ENCODE measurements at regions not wholly inside any gene's neighbourhood (a gene's known extent, or its start where the extent isn't known, plus 50 kb on each side); places are given as distances from the start of the nearest gene placed in this dataset.
A peak's percentile ranks its signal among the peaks of the same experiment; 100 is the strongest.

- Mint-ChIP-seq H3K4me3 (no peak overlapping the region), H3K4me1 (peaks cover 35 to 46% of the 10 kb centered on the region in 2 experiments), H3K27ac (peak overlapping the region in 1 of 3 experiments; percentile 64; a peak in 2 of 7 replicates), H3K36me3 (ENCODE audit: insufficient read depth in 1 of 3, low read depth in 3 of 3) (no peaks in the 10 kb centered on the region), H3K27me3 (ENCODE audit: low read depth) (peaks cover 24% of the 10 kb centered on the region), H3K9me3 (no peaks in the 10 kb centered on the region)
- Histone ChIP-seq H2BK20ac (ENCODE audit: low read depth, low read length, poor library complexity, severe bottlenecking) (no peak overlapping the region), H2BK5ac (ENCODE audit: insufficient read length, low read length) (no peak overlapping the region), H3K4me1 (ENCODE audit: insufficient read depth, low read length) (peaks cover 6% of the 10 kb centered on the region; the same call in 1 of the 2 replicates), H2BK15ac (ENCODE audit: low read depth, low read length) (no peak overlapping the region), H3K23ac (ENCODE audit: insufficient read length, low read depth, low read length) (no peak overlapping the region), H3K56ac (ENCODE audit: insufficient read length, low read depth, low read length) (no peak overlapping the region), H3K18ac (ENCODE audit: insufficient read length, low read depth, low read length) (no peak overlapping the region), H2BK120ac (ENCODE audit: low read depth, low read length, poor library complexity, severe bottlenecking) (no peak overlapping the region), H3K79me1 (ENCODE audit: insufficient read depth, low read depth, low read length, poor library complexity, severe bottlenecking) (no peaks in the 10 kb centered on the region), H3K4me2 (ENCODE audit: insufficient read depth, insufficient read length, low read length) (no peak overlapping the region), H3T11ph (ENCODE audit: low read length) (no peak overlapping the region), H4K20me1 (ENCODE audit: control insufficient read depth, insufficient read depth, insufficient read length) (no peaks in the 10 kb centered on the region), H2AK5ac (ENCODE audit: insufficient read length, low read length) (no peak overlapping the region), H3K23me2 (ENCODE audit: insufficient read length, low read depth, low read length, poor library complexity, severe bottlenecking) (no peaks in the 10 kb centered on the region), H3K9me3 (ENCODE audit: control insufficient read depth, low read depth, low read length) (no peaks in the 10 kb centered on the region), H2AFZ (ENCODE audit: low read length) (no peak overlapping the region), H3K4ac (ENCODE audit: low read depth, low read length) (no peak overlapping the region), H3K9ac (ENCODE audit: extremely low read depth, insufficient read length, low read length) (no peak overlapping the region), H4K5ac (ENCODE audit: insufficient read length, low read depth, low read length) (no peak overlapping the region), H3K14ac (ENCODE audit: insufficient read depth, low read length) (no peak overlapping the region), H3K79me2 (ENCODE audit: insufficient read depth, low read length) (no peaks in the 10 kb centered on the region), H2BK12ac (ENCODE audit: insufficient read length, low read depth, low read length) (no peak overlapping the region), H3K27ac (ENCODE audit: insufficient read length, low read depth, low read length) (no peak overlapping the region), H3K27me3 (ENCODE audit: insufficient read depth, low read length) (no peaks in the 10 kb centered on the region), H4K91ac (ENCODE audit: insufficient read length, low read depth, low read length) (no peak overlapping the region), H4K8ac (replicated peaks; ENCODE audit: insufficient read length, low read depth, low read length) (no peak overlapping the region)
- DNase-seq: no peak
- no peak for TF ChIP-seq CTCF (conservative IDR thresholded peaks at IDR 0.05)
- WGBS (ENCODE audit: extremely low coverage, insufficient read length, low lambda C conversion rate): no CpG with 5 or more reads among the region's 7 CpGs
These were observed 1044.5 kb upstream of the POU3F3 start for GRCh38 chr2:103809415-103809814.

All from H9 (cell line).